HCT116 (cell line): ENCODE measurements at regions not wholly inside any gene's neighbourhood (a gene's known extent, or its start where the extent isn't known, plus 50 kb on each side); places are given as distances from the start of the nearest gene placed in this dataset.
"Not testable (repeated sequence)": the region's sequence is repeated elsewhere in the genome, so short reads cannot be mapped to it uniquely, and the experiment has no call there.

Source experiments
- ATAC-seq: fragments of 200-7000 bp; cut with Tn5 transposase; 2 replicates; pipeline ENCODE4 v1.9.1; 2020; ENCODE audit warnings: mild to moderate bottlenecking, moderate library complexity
- BruUV-seq: library from RNA; stranded (reverse); fragments of 400-500 nt; replicated peaks from 2 replicates; lab custom pipeline; 2021; lab: Mats Ljungman, UMichigan
- CTCF ChIA-PET: fragments of 300-600 bp; sonication (Branson Sonifier 250); formaldehyde crosslinking; loops from one replicate; lab custom pipeline; 2021; ENCODE audit warnings: antibody characterized with exemption; lab: Charles Lee
- POLR2A ChIA-PET: fragments of 300-600, 350-600 bp; sonication (Branson Sonifier 250); formaldehyde crosslinking; loops from one replicate; lab custom pipeline; 2021; ENCODE audit warnings: antibody characterized with exemption; lab: Charles Lee
- RAD21 ChIA-PET, 2 experiments: fragments of 300-600 bp; sonication (Branson Sonifier 250); formaldehyde crosslinking; loops; one replicate each; lab custom pipeline; 2023; ENCODE audit warnings: low total read pairs in 2 of 2; ENCODE audit not compliant: uncharacterized antibody in 2 of 2, unreplicated experiment in 2 of 2, low non-redundant PET in 1 of 2; lab: Charles Lee
- DNase-seq: peaks from one replicate; pipeline ENCODE4 v3.0.0-alpha.2; 2010; ENCODE audit warnings: low read depth, low spot score
- H2AFZ ChIP-seq: fragments of 200-600 bp; shearing (Covaris generic), sonication (generic); 2 replicates; pipeline ENCODE4 v1.6.1; 2017; ENCODE audit warnings: low read depth, mixed run types, mixed read lengths, antibody characterized with exemption, low read length; ENCODE audit not compliant: poor library complexity, severe bottlenecking
- H3K27ac ChIP-seq: 2 replicates; pipeline ENCODE4 v1.5.1; 2012; ENCODE audit warnings: low read depth, low read length
- H3K27me3 ChIP-seq: fragments of 200-600 bp; sonication (generic); 2 replicates; pipeline ENCODE4 v1.6.1; 2016; ENCODE audit warnings: mixed run types, low read length, mixed read lengths; ENCODE audit not compliant: insufficient read depth
- H3K36me3 ChIP-seq, 2 experiments: fragments of 200-500 bp in 1 of 2; fragments of 200-600 bp in 1 of 2; sonication (Bioruptor generic) in 1 of 2; sonication (generic) in 1 of 2; 2 replicates each; pipeline versions ENCODE4 v1.5.1 to v1.6.1; 2014 to 2016; ENCODE audit warnings: low read length in 2 of 2, inconsistent platforms in 1 of 2, mixed read lengths in 1 of 2, mixed run types in 1 of 2; ENCODE audit not compliant: insufficient read depth in 2 of 2, control insufficient read depth in 1 of 2
- H3K4me1 ChIP-seq, 2 experiments: fragments of 200-600 bp in 1 of 2; sonication (generic) in 1 of 2; 2 replicates each; pipeline versions ENCODE4 v1.5.1 to v1.6.1; 2012 to 2017; ENCODE audit warnings: low read length in 2 of 2, inconsistent platforms in 1 of 2, mild to moderate bottlenecking in 1 of 2, mixed read lengths in 1 of 2, mixed run types in 1 of 2, moderate library complexity in 1 of 2; ENCODE audit not compliant: insufficient read depth in 2 of 2, control insufficient read depth in 1 of 2
- H3K4me2 ChIP-seq: fragments of 200-600 bp; sonication (generic); 2 replicates; pipeline ENCODE4 v1.6.1; 2017; ENCODE audit warnings: mixed run types, low read length, mixed read lengths
- H3K4me3 ChIP-seq, 2 experiments: fragments of 200-600 bp in 1 of 2; sonication (generic) in 1 of 2; replicated peaks in 1 of 2; 2 replicates each; pipeline ENCODE4 v1.5.1; 2011 to 2016; ENCODE audit warnings: low read length in 2 of 2, control low read depth in 1 of 2, low read depth in 1 of 2, mild to moderate bottlenecking in 1 of 2, mixed read lengths in 1 of 2, mixed run types in 1 of 2
- H3K79me2 ChIP-seq: fragments of 200-600 bp; sonication (generic); 2 replicates; pipeline ENCODE4 v1.6.1; 2017; ENCODE audit warnings: mild to moderate bottlenecking, mixed run types, low read length, moderate library complexity, mixed read lengths; ENCODE audit not compliant: insufficient read depth
- H3K9ac ChIP-seq: fragments of 200-600 bp; sonication (generic); 2 replicates; pipeline ENCODE4 v1.6.1; 2016; ENCODE audit warnings: low read length, mixed read lengths
- H3K9me2 ChIP-seq: fragments of 200-600 bp; sonication (generic), shearing (Covaris generic); 2 replicates; pipeline ENCODE4 v1.6.1; 2017; ENCODE audit warnings: mixed run types, mild to moderate bottlenecking, moderate library complexity; ENCODE audit not compliant: insufficient read depth
- H3K9me3 ChIP-seq, 2 experiments: fragments of 200-500 bp in 1 of 2; fragments of 200-600 bp in 1 of 2; sonication (Bioruptor generic) in 1 of 2; sonication (generic) in 1 of 2; 2 replicates each; pipeline ENCODE4 v1.6.1; 2014 to 2017; ENCODE audit warnings: low read length in 2 of 2, mixed read lengths in 2 of 2, inconsistent platforms in 1 of 2, low read depth in 1 of 2, mild to moderate bottlenecking in 1 of 2, mixed run types in 1 of 2, moderate library complexity in 1 of 2; ENCODE audit not compliant: control insufficient read depth in 1 of 2, insufficient read depth in 1 of 2
- H4K20me1 ChIP-seq: fragments of 200-600 bp; sonication (generic), shearing (Covaris generic); 2 replicates; pipeline ENCODE4 v1.6.1; 2017; ENCODE audit warnings: mixed run types, mild to moderate bottlenecking, moderate library complexity; ENCODE audit not compliant: insufficient read depth
- CBX3 ChIP-seq: IDR thresholded peaks from 2 replicates; pipeline ENCODE4 v1.6.1; 2012; ENCODE audit warnings: low read depth
- EZH2 ChIP-seq: fragments of 200-600 bp; sonication (generic); IDR thresholded peaks from 2 replicates; pipeline ENCODE4 v1.6.1; 2017; ENCODE audit warnings: antibody characterized with exemption, mixed run types
- EZH2phosphoT487 ChIP-seq: fragments of 200-600 bp; IDR thresholded peaks from 2 replicates; pipeline ENCODE4 v1.6.1; 2018; ENCODE audit warnings: antibody characterized with exemption, borderline replicate concordance
- FOSL1 ChIP-seq: IDR thresholded peaks from 2 replicates; pipeline ENCODE4 v1.6.1; 2012; ENCODE audit warnings: low read depth
- POLR2A ChIP-seq: IDR thresholded peaks from 2 replicates; pipeline ENCODE4 v1.7.0; 2011; ENCODE audit warnings: borderline replicate concordance; ENCODE audit not compliant: insufficient read depth, insufficient read length; ENCODE audit errors: extremely low read depth
- SP1 ChIP-seq: IDR thresholded peaks from 2 replicates; pipeline ENCODE4 v1.6.1; 2012; ENCODE audit warnings: low read depth
- ZBTB33 ChIP-seq: IDR thresholded peaks from 2 replicates; pipeline ENCODE4 v1.6.1; 2011; ENCODE audit warnings: mild to moderate bottlenecking, low read length, moderate library complexity; ENCODE audit not compliant: insufficient replicate concordance; ENCODE audit errors: extremely low read depth
- intact Hi-C: fragments of 100-400 bp; cut with micrococcal nuclease; formaldehyde crosslinking; loops from 2 replicates; pipeline ENCODE4 v1.10.0; 2022

- H3K36me3 ChIP-seq, result no peaks in the 10 kb centered on the region
- ChIA-PET RAD21 (no interaction called here), CTCF (no interaction called here), POLR2A (no interaction called here)
- DNase-seq (no peak), ATAC-seq (no peak)
- H3K27me3 ChIP-seq, result no peaks in the 10 kb centered on the region
- H3K4me1 ChIP-seq, result no peaks in the 10 kb centered on the region
- TF ChIP-seq EZH2, result no peak
- no peak for TF ChIP-seq CBX3
- TF ChIP-seq SP1, result no peak
- TF ChIP-seq EZH2phosphoT487, result no peak
- TF ChIP-seq ZBTB33, result no peak
- TF ChIP-seq POLR2A, result no peak
- no peak for TF ChIP-seq FOSL1
- no peak overlapping the region for H3K4me2 ChIP-seq
- H3K79me2 ChIP-seq, result no peaks in the 10 kb centered on the region
- no peak overlapping the region for H3K4me3 ChIP-seq
- no TSS peak for BruUV-seq
- intact Hi-C loops, result no loop called here
- no peaks in the 10 kb centered on the region for H3K9me3 ChIP-seq
- no peaks in the 10 kb centered on the region for H3K9me2 ChIP-seq
- H4K20me1 ChIP-seq, result no peaks in the 10 kb centered on the region
- no peak overlapping the region for H3K9ac ChIP-seq
- H2AFZ ChIP-seq, result no peak overlapping the region
- no peak overlapping the region for H3K27ac ChIP-seq
Measured at GRCh38 chr1:47664356-47664755, 226.5 kb downstream of the FOXD2 start.

- POLR2A ChIA-PET, H2AFZ ChIP-seq, H3K27me3 ChIP-seq, H3K4me3 ChIP-seq, DNase-seq, H3K9ac ChIP-seq, H3K9me3 ChIP-seq, H3K36me3 ChIP-seq, H4K20me1 ChIP-seq, intact Hi-C loops, H3K9me2 ChIP-seq, RAD21 ChIA-PET, H3K27ac ChIP-seq, H3K4me2 ChIP-seq, CTCF ChIA-PET, BruUV-seq, H3K4me1 ChIP-seq, ATAC-seq, H3K79me2 ChIP-seq: not testable (repeated sequence)
Measured at GRCh38 chr1:47664896-47665295, 227.1 kb downstream of the FOXD2 start.
